OCI-LY7 (cell line): ENCODE measurements at regions not wholly inside any gene's neighbourhood (a gene's known extent, or its start where the extent isn't known, plus 50 kb on each side); places are given as distances from the start of the nearest gene placed in this dataset.

Source experiments
- BruUV-seq: library from RNA; stranded (reverse); fragments of 400-500 nt; replicated peaks from 2 replicates; lab custom pipeline; 2021; lab: Mats Ljungman, UMichigan
- CTCF ChIA-PET: fragments of 300-600 bp; sonication (Branson Sonifier 250); formaldehyde crosslinking; loops from one replicate; lab custom pipeline; 2022; ENCODE audit warnings: antibody characterized with exemption; ENCODE audit not compliant: unreplicated experiment; lab: Charles Lee
- POLR2A ChIA-PET: fragments of 300-600 bp; sonication (Branson Sonifier 250); formaldehyde crosslinking; loops from one replicate; lab custom pipeline; 2022; ENCODE audit warnings: antibody characterized with exemption; lab: Charles Lee
- DNase-seq: peaks from one replicate; pipeline ENCODE4 v3.0.0-alpha.2; 2015; ENCODE audit warnings: low spot score
- H2AFZ ChIP-seq: fragments of 200-600 bp; sonication (generic), shearing (Covaris generic); 2 replicates; pipeline ENCODE4 v1.6.1; 2014; ENCODE audit warnings: mild to moderate bottlenecking, antibody characterized with exemption, low read length, moderate library complexity
- H3K27ac ChIP-seq: fragments of 200-600 bp; sonication (generic); 2 replicates; pipeline ENCODE4 v1.5.1; 2014; ENCODE audit warnings: mixed run types, low read depth, mild to moderate bottlenecking, moderate library complexity, low read length, inconsistent platforms; ENCODE audit not compliant: poor library complexity, severe bottlenecking
- H3K36me3 ChIP-seq: fragments of 200-600 bp; sonication (generic); 2 replicates; pipeline ENCODE4 v1.6.1; 2014; ENCODE audit warnings: mild to moderate bottlenecking, antibody characterized with exemption, low read length, moderate library complexity, mixed read lengths; ENCODE audit not compliant: insufficient read depth
- H3K4me1 ChIP-seq: fragments of 200-600 bp; sonication (generic); 2 replicates; pipeline ENCODE4 v1.5.1; 2014; ENCODE audit warnings: mild to moderate bottlenecking, low read length; ENCODE audit not compliant: insufficient read depth, poor library complexity, severe bottlenecking
- H3K4me2 ChIP-seq: fragments of 200-600 bp; sonication (generic); 2 replicates; pipeline ENCODE4 v1.6.1; 2014; ENCODE audit warnings: mild to moderate bottlenecking, low read length
- H3K4me3 ChIP-seq: fragments of 200-600 bp; sonication (generic); 2 replicates; pipeline ENCODE4 v1.5.1; 2014; ENCODE audit warnings: mild to moderate bottlenecking, low read depth, low read length; ENCODE audit not compliant: poor library complexity, severe bottlenecking
- H3K79me2 ChIP-seq: fragments of 200-600 bp; sonication (generic); 2 replicates; pipeline ENCODE4 v1.6.1; 2016; ENCODE audit warnings: low read depth, mild to moderate bottlenecking, low read length, moderate library complexity, mixed read lengths; ENCODE audit not compliant: insufficient read depth
- H3K9me2 ChIP-seq: fragments of 200-600 bp; sonication (generic); 2 replicates; pipeline ENCODE4 v1.6.1; 2016; ENCODE audit warnings: mild to moderate bottlenecking, low read length, mixed read lengths; ENCODE audit not compliant: insufficient read depth
- H3K9me3 ChIP-seq: fragments of 200-600 bp; sonication (generic); 2 replicates; pipeline ENCODE4 v1.6.1; 2014; ENCODE audit warnings: mild to moderate bottlenecking, mixed run types, low read length, mixed read lengths
- H4K20me1 ChIP-seq: fragments of 200-600 bp; sonication (generic); 2 replicates; pipeline ENCODE4 v1.6.1; 2014; ENCODE audit warnings: mild to moderate bottlenecking, antibody characterized with exemption, low read length, moderate library complexity, mixed read lengths; ENCODE audit not compliant: insufficient read depth
- CTCF ChIP-seq: fragments of 200-600 bp; sonication (generic); conservative IDR thresholded peaks from 2 replicates; pipeline ENCODE4 v1.5.1; 2014; ENCODE audit warnings: mild to moderate bottlenecking, antibody characterized with exemption, low read length, moderate library complexity, mixed read lengths
- EZH2phosphoT487 ChIP-seq: fragments of 200-600 bp; sonication (generic); IDR thresholded peaks from 2 replicates; pipeline ENCODE4 v1.6.1; 2018; ENCODE audit warnings: low read depth, borderline replicate concordance, mild to moderate bottlenecking, mixed run types, antibody characterized with exemption, low read length, moderate library complexity, mixed read lengths
- intact Hi-C: fragments of 100-400 bp; cut with micrococcal nuclease; formaldehyde crosslinking; loops from one replicate; pipeline ENCODE4 v1.10.0; 2022; ENCODE audit not compliant: unreplicated experiment

GRCh38 chr3:128549283-128550112 lies 56.5 kb upstream of the GATA2 start:
- H3K4me3 ChIP-seq: no peak overlapping the region
- no peaks in the 10 kb centered on the region for H4K20me1 ChIP-seq
- no peak overlapping the region for H3K27ac ChIP-seq
- intact Hi-C loops: no loop called here
- no peaks in the 10 kb centered on the region for H3K79me2 ChIP-seq
- no peak for TF ChIP-seq EZH2phosphoT487
- no peak for TF ChIP-seq CTCF
- H3K36me3 ChIP-seq: no peaks in the 10 kb centered on the region
- H3K4me1 ChIP-seq: no peaks in the 10 kb centered on the region
- no TSS peak for BruUV-seq
- H3K9me3 ChIP-seq: no peaks in the 10 kb centered on the region
- ChIA-PET CTCF (no interaction called here), POLR2A (no interaction called here)
- DNase-seq: no peak
- H3K9me2 ChIP-seq: no peaks in the 10 kb centered on the region
- H3K4me2 ChIP-seq: no peak overlapping the region
- no peak overlapping the region for H2AFZ ChIP-seq

GRCh38 chr3:128548426-128549282 lies 55.7 kb upstream of the GATA2 start:
- intact Hi-C loops: no loop called here
- Histone ChIP-seq H3K27ac (no peak overlapping the region), H3K36me3 (no peaks in the 10 kb centered on the region), H3K9me3 (peaks cover 3% of the 10 kb centered on the region; the same call in 1 of the 2 replicates), H3K9me2 (no peaks in the 10 kb centered on the region), H3K4me1 (no peaks in the 10 kb centered on the region), H3K4me3 (no peak overlapping the region), H3K4me2 (no peak overlapping the region), H3K79me2 (no peaks in the 10 kb centered on the region), H4K20me1 (no peaks in the 10 kb centered on the region), H2AFZ (no peak overlapping the region)
- DNase-seq: no peak
- POLR2A ChIA-PET: no interaction called here
- TF ChIP-seq CTCF: no peak
- TF ChIP-seq EZH2phosphoT487: no peak
- BruUV-seq: no TSS peak
- CTCF ChIA-PET: no interaction called here
